ENCODE measurements at regions not wholly inside any gene's neighbourhood (a gene's known extent, or its start where the extent isn't known, plus 50 kb on each side); places are given as distances from the start of the nearest gene placed in this dataset.

- no peak for DNase-seq
- H3K27ac ChIP-seq, result no peak overlapping the region
- H3K36me3 ChIP-seq, result no peaks in the 10 kb centered on the region
- H3K4me1 ChIP-seq, result peaks cover 1 to 25% (median 15%) of the 10 kb centered on the region in 4 donors
- no peak overlapping the region for H3K4me3 ChIP-seq
- TF ChIP-seq POLR2AphosphoS5 (IDR thresholded peaks at IDR 0.05), result no peak
- no peak for TF ChIP-seq CTCF (IDR thresholded peaks at IDR 0.05)
- TF ChIP-seq EP300 (IDR thresholded peaks at IDR 0.05; ENCODE audit: low read depth), result no peak
- TF ChIP-seq POLR2A (IDR thresholded peaks at IDR 0.05), result no peak
- H3K27me3 ChIP-seq, result no peaks in the 10 kb centered on the region
- 61 to 71% methylated on average over 3 of the region's 3 CpGs for WGBS, 2 donors (ENCODE audit: low coverage in 1 of 2)
- in situ Hi-C loops (cut with MboI; ENCODE audit: low pct_ligation_motif_present in 1 of 4, low pct_unique_long_range_greater_than_20kb in 1 of 4, low sequenced_read_pairs in 3 of 4), result no loop called here
- no peaks in the 10 kb centered on the region for H3K9me3 ChIP-seq
- intact Hi-C loops (cut with DNase I; ENCODE audit: low total_unique reads), result no loop called here
These were observed 76.1 kb upstream of the DUSP5 start for GRCh38 chr10:110421512-110422138.

GRCh38 chr10:110422548-110422947 lies 75.2 kb upstream of the DUSP5 start:
- H3K27me3 ChIP-seq, result no peaks in the 10 kb centered on the region
- H3K9me3 ChIP-seq, result no peaks in the 10 kb centered on the region
- no peaks in the 10 kb centered on the region for H3K36me3 ChIP-seq
- no peak overlapping the region for H3K4me3 ChIP-seq
- intact Hi-C loops (cut with DNase I; ENCODE audit: low total_unique reads) (no loop called here), in situ Hi-C loops (cut with MboI; ENCODE audit: low pct_ligation_motif_present in 1 of 4, low pct_unique_long_range_greater_than_20kb in 1 of 4, low sequenced_read_pairs in 3 of 4) (no loop called here)
- WGBS, 2 donors (ENCODE audit: low coverage in 1 of 2), result 88% methylated on average over 2 of the region's 2 CpGs; no CpG with 5 or more reads in 1 of the 2 donors
- TF ChIP-seq CTCF (IDR thresholded peaks at IDR 0.05) (no peak), EP300 (IDR thresholded peaks at IDR 0.05; ENCODE audit: low read depth) (no peak), POLR2AphosphoS5 (IDR thresholded peaks at IDR 0.05) (no peak), POLR2A (IDR thresholded peaks at IDR 0.05) (no peak)
- peaks cover 2 to 25% (median 8%) of the 10 kb centered on the region in 4 donors for H3K4me1 ChIP-seq
- H3K27ac ChIP-seq, result no peak overlapping the region
- DNase-seq, result no peak

DNA sequence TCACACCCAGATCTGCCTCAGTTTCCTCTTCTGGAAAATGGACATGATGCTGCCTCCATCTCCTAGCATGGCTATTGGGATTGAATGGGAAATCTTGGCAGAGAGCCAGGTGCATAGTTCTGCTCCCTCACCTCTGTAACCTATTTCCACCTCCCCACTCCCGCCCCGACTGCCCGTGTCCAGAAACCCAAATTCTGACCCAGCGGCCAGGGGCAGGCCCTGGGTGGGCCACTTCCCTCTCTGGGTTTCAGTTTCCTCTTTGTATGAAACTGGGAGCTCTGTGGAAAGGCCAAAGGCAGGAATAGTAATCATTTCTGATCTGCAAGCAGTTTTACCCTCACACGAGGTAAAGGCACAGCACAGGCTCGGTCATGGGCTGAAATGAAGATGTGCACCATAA lies 74.1 kb upstream of the DUSP5 start:
- whole genome bisulfite sequencing, 2 donors (ENCODE audit: low coverage in 1 of 2), result 57 to 65% methylated on average over 2 to 6 of the region's 6 CpGs
- no peaks in the 10 kb centered on the region for H3K27me3 ChIP-seq
- no peak overlapping the region for H3K27ac ChIP-seq
- no peaks in the 10 kb centered on the region for H3K9me3 ChIP-seq
- intact Hi-C loops (cut with DNase I; ENCODE audit: low total_unique reads) (no loop called here), in situ Hi-C loops (cut with MboI; ENCODE audit: low pct_ligation_motif_present in 1 of 4, low pct_unique_long_range_greater_than_20kb in 1 of 4, low sequenced_read_pairs in 3 of 4) (no loop called here)
- TF ChIP-seq POLR2A (IDR thresholded peaks at IDR 0.05) (no peak), CTCF (IDR thresholded peaks at IDR 0.05) (no peak)
- H3K4me1 ChIP-seq, result peaks cover 2 to 18% (median 5%) of the 10 kb centered on the region in 4 donors
- no peaks in the 10 kb centered on the region for H3K36me3 ChIP-seq
- DNase-seq, result no peak
- H3K4me3 ChIP-seq, result no peak overlapping the region

DNA sequence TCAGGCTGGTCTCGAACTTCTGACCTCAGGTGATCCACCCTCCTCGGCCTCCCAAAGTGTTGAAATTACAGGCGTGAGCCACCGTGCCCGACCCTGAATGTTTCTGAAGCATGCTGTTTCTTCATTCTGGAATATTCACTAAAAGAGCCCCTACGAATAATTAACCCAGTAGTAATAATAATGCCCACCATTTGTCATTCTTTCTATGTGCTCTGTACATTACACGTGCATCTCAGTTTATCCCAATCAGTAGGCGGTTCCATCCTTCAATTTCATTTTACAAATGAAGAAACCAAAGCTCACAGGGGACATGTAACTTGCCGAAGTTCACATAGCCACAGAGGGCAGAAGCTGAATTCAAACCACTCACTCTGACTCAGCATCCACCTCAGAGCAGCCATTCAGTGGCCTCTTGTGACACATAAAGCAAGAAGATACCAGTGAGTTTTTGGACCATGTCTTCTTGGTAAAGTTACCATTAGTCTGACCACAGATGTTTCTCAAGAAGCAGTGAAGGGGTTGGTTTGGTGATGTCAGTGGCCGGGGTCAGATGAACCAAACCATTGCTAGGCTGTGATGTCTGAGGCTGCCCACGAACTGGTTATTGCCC lies 71.9 kb upstream of the DUSP5 start:
- peaks cover 2 to 18% (median 5%) of the 10 kb centered on the region in 4 donors for H3K4me1 ChIP-seq
- H3K9me3 ChIP-seq, result no peaks in the 10 kb centered on the region
- no peaks in the 10 kb centered on the region for H3K36me3 ChIP-seq
- no peak overlapping the region for H3K4me3 ChIP-seq
- intact Hi-C loops (cut with DNase I; ENCODE audit: low total_unique reads), result no loop called here
- 70 to 73% methylated on average over 5 to 11 of the region's 11 CpGs for WGBS, 2 donors (ENCODE audit: low coverage in 1 of 2)
- H3K27me3 ChIP-seq, result no peaks in the 10 kb centered on the region
- in situ Hi-C loops (cut with MboI; ENCODE audit: low pct_ligation_motif_present in 1 of 4, low pct_unique_long_range_greater_than_20kb in 1 of 4, low sequenced_read_pairs in 3 of 4), result no loop called here
- no peak for DNase-seq
- TF ChIP-seq POLR2AphosphoS5 (IDR thresholded peaks at IDR 0.05), result no peak
- TF ChIP-seq POLR2A (IDR thresholded peaks at IDR 0.05), result no peak
- peak overlapping the region in 1 of 4 donors; percentile 24 for H3K27ac ChIP-seq
